Urinary bladder (tissue), 3 donors: ENCODE measurements at regions not wholly inside any gene's neighbourhood (a gene's known extent, or its start where the extent isn't known, plus 50 kb on each side); places are given as distances from the start of the nearest gene placed in this dataset.
"Not testable (repeated sequence)": the region's sequence is repeated elsewhere in the genome, so short reads cannot be mapped to it uniquely, and the experiment has no call there.

Source experiments
- DNase-seq: peaks from one replicate; pipeline ENCODE4 v3.0.0-alpha.2; 2015; ENCODE audit errors: extremely low spot score
- H3K27ac ChIP-seq: one replicate; pipeline ENCODE4 v1.5.1; 2013; ENCODE audit warnings: low read depth, mild to moderate bottlenecking, moderate library complexity
- H3K36me3 ChIP-seq: one replicate; pipeline ENCODE4 v1.6.1; 2013; ENCODE audit warnings: mild to moderate bottlenecking, moderate library complexity; ENCODE audit not compliant: insufficient read depth
- H3K4me1 ChIP-seq: one replicate; pipeline ENCODE4 v1.6.1; 2013; ENCODE audit warnings: mild to moderate bottlenecking, moderate library complexity; ENCODE audit not compliant: insufficient read depth
- H3K4me3 ChIP-seq: one replicate; pipeline ENCODE4 v1.5.1; 2013; ENCODE audit warnings: low read depth, low read length
- WGBS: extraction: QIAGEN DNeasy Blood & Tissue Kit; methylation state at CpG from one replicate; pipeline ENCODE4 v1.1.7; 2013; 5-methylcytosine and 5-hydroxymethylcytosine counted together
- donor health status: healthy with polysubstance abuse.
- donor health status: healthy.

DNA sequence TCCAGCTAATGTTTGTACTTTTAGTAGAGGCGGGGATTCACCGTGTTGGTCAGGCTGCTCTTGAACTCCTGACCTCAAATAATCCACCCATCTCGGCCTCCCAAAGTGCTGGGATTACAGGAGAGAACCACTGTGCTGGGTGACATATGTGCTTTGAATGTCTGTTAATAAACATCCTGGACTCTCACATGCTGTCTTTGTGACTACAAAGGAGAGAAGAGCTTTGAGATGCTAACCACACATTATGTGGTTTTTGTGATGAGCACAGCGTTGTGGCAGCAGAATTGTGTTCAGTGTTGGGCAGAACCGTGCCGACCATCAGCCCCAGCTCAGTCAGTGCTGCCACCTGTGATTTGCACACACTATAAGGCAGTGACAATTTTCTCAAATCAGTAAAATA is 500.1 kb upstream of the KLF6 start:
- no peak overlapping the region for H3K4me3 ChIP-seq
- H3K27ac ChIP-seq, result no peak overlapping the region
- no peaks in the 10 kb centered on the region for H3K4me1 ChIP-seq
- no peak for DNase-seq
- no peaks in the 10 kb centered on the region for H3K36me3 ChIP-seq
- WGBS, result 79% methylated on average over 6 of the region's 6 CpGs

DNA sequence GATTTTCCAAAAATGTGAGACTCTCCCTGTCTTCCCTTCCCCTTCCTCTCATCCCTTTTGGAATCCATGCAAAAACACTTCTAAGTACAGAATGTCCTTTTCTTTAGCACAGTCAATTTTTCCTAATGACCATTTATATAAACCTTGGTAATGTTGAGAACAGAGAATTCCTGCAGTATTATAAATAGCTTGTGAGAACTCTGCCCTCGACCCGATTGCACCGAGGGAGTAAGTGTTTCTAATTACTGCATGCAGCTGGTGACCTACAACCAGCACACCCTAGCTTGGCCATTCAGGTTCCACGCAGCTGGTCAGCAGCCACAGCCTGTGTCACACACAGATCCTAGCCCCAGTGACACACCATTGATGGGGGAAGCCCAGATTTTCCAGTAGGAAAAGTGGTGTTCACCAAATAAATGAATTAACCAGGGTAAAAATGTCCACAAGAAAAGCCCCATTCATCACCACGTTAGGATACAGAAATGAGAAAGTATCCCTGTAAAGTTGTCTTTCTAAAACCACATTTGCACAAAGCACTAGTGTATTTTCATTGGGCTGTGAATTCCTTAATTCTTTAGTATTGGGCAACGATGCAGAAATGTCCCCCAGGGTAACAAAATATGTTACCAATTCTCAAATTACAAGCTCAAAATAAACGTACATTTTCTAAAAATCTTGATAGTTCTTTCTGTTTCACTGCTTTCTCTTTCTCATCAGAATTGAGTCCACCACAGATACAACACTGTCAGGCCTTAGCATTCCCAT is 499.0 kb upstream of the KLF6 start:
- DNase-seq, result peak; percentile 56
- Histone ChIP-seq H3K36me3 (no peaks in the 10 kb centered on the region), H3K27ac (no peak overlapping the region), H3K4me3 (no peak overlapping the region), H3K4me1 (no peaks in the 10 kb centered on the region)
- 40% methylated on average over 7 of the region's 7 CpGs for WGBS

DNA sequence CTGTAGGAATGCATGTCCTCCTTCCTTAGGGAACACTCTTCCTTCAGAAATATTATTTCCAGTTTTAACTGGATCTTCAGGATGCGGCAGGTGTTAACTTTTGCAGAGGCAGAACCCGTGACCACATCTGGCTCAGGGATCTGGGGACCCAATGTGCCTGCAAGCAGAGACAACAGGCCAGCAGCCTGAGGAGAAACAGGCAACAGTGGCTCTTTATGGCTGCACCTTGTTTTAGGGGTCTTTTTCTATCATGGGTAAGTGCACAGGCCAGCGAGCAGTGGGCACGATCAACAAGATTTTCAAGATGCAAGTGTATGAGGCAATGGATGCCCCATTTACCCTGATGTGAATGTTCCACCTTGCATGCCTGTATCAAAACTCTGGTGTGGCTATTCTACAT is 497.5 kb upstream of the KLF6 start:
- H3K27ac ChIP-seq, result no peak overlapping the region
- no peaks in the 10 kb centered on the region for H3K36me3 ChIP-seq
- no peak overlapping the region for H3K4me3 ChIP-seq
- no peak for DNase-seq
- 97% methylated on average over 4 of the region's 4 CpGs for WGBS
- no peaks in the 10 kb centered on the region for H3K4me1 ChIP-seq

DNA sequence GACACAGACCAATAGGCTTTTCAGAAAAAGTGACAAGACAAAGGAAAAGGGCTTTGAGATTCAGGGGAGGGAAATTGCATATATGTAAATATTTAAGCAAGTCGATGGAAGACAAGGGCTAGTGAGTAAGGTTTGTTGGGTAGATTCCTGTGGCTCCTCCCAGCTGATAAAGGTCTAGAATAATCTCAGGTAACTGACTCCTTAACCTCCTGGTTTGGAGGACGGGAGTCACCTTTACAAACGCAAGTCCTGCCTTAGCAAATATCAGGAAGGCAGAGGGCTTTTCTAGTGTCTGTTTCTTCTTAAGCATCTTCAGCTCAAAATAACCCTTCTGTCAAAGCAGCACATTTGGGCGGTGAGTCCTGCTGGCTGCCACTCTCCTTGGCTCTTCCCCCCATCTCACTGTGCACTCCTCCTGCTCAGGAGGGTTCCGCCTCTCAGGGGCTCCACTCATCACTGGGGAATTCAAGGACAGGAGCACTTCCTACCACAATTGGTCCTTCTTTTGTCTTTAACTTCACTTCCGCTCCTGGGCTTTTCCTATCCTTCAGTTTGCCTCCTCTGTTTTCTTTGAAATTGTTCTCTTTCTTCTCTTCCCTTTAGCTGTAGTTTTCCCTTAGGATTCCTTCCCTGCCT is 496.3 kb upstream of the KLF6 start:
- no peak for DNase-seq
- H3K27ac ChIP-seq, result no peak overlapping the region
- H3K4me1 ChIP-seq, result no peaks in the 10 kb centered on the region
- 88% methylated on average over 6 of the region's 6 CpGs for WGBS
- H3K36me3 ChIP-seq, result no peaks in the 10 kb centered on the region
- H3K4me3 ChIP-seq, result no peak overlapping the region

DNA sequence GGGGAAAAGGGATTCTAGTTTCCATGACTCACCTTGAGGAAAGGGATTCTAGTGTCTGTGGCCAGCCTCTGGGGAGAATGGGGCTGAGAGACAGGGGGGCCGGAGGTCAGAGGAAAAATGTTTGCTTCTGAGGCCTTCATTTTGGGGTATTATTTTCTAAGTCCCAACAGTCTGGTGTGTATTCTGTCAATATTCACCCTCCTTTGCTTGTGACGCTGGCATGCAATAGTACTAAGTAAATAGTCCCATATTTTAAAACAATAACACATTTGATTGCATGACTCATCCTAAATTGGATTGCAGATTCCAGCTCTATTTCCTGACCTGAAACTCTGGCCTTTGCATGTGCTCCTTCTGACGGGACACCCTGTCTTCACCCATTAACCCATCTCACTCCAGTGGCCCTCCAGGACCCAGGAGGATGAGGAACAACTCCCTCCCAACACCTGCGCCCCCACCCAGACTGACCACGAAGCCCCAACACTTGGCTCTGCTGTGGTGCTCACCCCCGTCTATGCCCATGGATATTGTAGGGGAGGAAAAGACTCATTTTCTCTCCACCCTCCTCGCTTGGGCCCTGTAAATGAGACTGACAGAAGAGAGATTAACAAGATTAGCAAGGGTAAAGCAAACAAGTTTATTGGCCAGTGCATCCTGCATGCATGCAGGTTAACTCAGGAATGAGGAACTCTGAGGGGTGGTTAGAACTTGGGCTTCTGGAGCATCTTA is 495.6 kb upstream of the KLF6 start:
- no peaks in the 10 kb centered on the region for H3K36me3 ChIP-seq
- no peak overlapping the region for H3K4me3 ChIP-seq
- no peaks in the 10 kb centered on the region for H3K4me1 ChIP-seq
- DNase-seq, result no peak
- H3K27ac ChIP-seq, result no peak overlapping the region
- WGBS, result 77% methylated on average over 7 of the region's 7 CpGs

DNA sequence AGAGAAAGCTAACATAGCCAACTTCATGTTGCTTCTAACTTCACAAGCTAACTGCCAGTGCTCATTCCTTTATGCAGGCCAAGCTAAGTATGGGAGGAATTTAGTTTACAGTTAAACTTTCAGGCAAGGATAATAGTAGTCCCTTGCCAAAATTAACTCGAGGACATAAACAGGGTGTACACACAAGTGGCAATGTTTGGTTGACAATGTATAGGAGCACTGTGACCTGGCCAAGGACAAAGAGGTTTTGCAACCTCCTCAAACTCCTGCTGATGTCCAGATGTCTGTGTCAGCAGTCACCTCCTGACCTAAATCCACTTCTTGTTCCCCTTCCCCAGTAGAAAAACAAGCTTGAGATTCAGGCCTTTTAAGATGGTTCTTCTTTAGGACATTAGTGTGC is 494.6 kb upstream of the KLF6 start:
- Histone ChIP-seq H3K36me3 (no peaks in the 10 kb centered on the region), H3K4me3 (no peak overlapping the region), H3K27ac (no peak overlapping the region), H3K4me1 (no peaks in the 10 kb centered on the region)
- DNase-seq, result no peak
- WGBS, result 12% methylated on average over 1 of the region's 1 CpG

DNA sequence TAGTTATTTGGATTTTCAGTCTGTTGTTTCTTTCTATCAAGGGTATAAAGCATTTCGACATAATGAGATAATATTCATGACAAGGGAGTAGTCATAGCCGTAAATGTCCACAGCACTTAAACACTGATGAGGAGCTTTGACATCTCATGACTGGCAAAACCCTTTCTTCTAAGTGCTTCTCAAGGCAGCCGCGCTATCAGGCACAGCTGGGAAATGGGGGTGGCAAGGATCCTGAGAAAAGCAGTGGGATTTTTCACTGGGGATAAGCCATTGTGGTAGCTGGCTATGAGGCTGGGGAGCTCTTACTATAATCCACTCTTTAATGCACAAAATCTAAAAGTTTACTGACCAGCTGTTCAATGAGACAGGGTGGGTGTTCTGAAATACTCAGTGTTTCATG is 493.2 kb upstream of the KLF6 start:
- WGBS, result 69% methylated on average over 4 of the region's 4 CpGs
- H3K27ac ChIP-seq, result no peak overlapping the region
- no peaks in the 10 kb centered on the region for H3K36me3 ChIP-seq
- DNase-seq, result no peak
- no peaks in the 10 kb centered on the region for H3K4me1 ChIP-seq
- H3K4me3 ChIP-seq, result no peak overlapping the region

DNA sequence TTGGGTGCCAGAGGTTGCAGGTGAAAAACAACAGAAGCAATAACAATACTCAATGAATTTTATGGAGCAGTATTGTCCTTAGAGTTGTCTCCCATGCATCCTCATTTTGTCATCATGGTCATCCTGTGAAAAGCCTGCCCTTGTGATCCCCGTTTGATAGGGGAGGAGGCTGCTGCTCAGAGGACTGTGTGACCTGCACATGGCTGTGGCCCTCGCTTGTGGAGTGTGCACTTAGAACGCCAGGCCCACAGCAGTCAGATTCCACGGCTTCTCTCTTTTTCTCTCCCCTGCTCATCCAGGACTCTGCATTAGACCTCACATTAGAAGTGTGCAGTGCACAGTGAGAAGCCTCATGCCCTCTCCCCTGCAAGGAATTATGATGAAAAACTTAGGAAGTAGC is 491.1 kb upstream of the KLF6 start:
- no peaks in the 10 kb centered on the region for H3K4me1 ChIP-seq
- 98% methylated on average over 4 of the region's 4 CpGs for WGBS
- H3K4me3 ChIP-seq, result no peak overlapping the region
- no peak overlapping the region for H3K27ac ChIP-seq
- H3K36me3 ChIP-seq, result no peaks in the 10 kb centered on the region
- DNase-seq, result no peak

DNA sequence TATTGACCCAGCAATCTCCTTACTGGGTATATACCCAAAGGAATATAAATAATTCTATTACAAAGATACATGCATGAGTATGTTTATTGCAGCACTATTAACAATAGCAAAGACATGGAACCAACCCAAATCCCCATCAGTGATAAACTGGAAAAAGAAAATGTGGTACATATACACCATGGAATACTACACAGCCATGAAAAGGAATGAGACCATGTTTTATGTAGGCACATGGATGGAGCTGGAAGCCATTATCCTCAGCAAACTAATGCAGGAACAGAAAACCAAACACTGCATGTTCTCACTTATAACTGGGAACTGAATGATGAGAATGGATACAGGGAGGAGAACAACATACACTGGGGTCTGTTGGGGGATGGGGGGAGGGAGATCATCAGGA is 489.7 kb upstream of the KLF6 start:
- H3K36me3 ChIP-seq, H3K4me3 ChIP-seq, H3K27ac ChIP-seq, H3K4me1 ChIP-seq, DNase-seq: not testable (repeated sequence)

DNA sequence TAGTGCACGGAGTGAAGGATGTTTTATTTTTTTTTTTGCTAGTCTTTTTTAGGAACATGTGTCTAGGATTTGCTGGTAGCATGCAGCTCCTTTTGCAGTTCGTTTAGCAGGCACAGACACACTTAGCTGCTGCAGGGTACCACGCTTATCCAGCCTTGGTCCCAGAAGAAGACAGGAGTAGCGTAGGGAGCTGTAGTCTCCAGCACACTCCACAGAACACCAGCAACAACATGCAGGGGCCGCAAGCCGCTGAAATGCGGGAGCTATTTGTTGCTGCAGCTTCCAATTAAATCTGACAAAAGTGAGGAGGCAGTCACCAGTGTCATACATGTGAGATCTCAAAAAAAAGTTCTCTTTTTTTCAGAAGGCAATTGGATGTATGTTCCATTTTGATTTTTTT is 486.2 kb upstream of the KLF6 start:
- 77% methylated on average over 7 of the region's 7 CpGs for WGBS
- no peak overlapping the region for H3K27ac ChIP-seq
- H3K4me3 ChIP-seq, result no peak overlapping the region
- H3K36me3 ChIP-seq, result no peaks in the 10 kb centered on the region
- no peak for DNase-seq
- no peaks in the 10 kb centered on the region for H3K4me1 ChIP-seq

DNA sequence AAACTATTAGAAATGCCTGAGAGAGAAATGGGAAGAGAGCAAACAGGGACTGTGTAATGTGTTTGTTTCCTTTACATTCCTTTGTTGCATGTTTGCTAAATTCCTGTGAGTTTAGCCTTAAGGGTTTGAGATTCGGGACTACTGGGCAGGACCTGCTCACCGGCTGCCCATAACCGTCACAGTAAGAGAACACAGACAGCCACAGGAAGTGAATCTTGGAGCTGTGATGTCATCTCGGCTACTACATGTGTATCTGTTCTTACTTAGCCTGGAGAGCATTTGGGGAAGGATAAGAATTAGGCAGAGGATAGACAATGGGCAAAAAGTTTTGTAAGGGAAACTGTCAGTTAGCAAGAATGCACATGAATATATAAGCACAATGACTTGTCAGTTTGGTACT is 485.1 kb upstream of the KLF6 start:
- Histone ChIP-seq H3K4me3 (no peak overlapping the region), H3K36me3 (no peaks in the 10 kb centered on the region), H3K4me1 (no peaks in the 10 kb centered on the region), H3K27ac (no peak overlapping the region)
- no peak for DNase-seq
- WGBS, result 34% methylated on average over 4 of the region's 4 CpGs

DNA sequence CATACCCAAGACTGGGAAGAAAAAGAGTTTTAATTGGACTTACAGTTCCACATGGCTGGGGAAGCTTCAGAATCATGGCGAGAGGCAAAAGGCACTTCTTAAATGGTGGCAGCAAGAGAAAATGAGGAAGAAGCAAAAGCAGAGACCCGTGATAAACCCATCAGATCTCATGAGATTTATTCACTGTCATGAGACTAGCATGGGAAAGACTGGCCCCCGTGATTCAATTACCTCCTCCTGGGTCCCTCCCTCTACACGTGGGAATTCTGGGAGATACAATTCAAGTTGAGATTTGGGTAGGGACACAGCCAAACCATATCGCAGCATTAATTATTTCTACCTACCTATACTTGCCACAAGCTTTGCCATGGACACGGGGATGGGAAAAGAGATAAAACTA is 483.5 kb upstream of the KLF6 start:
- not testable (repeated sequence) for H3K36me3 ChIP-seq, H3K27ac ChIP-seq, DNase-seq, H3K4me3 ChIP-seq, H3K4me1 ChIP-seq
- WGBS, result 93% methylated on average over 6 of the region's 6 CpGs

DNA sequence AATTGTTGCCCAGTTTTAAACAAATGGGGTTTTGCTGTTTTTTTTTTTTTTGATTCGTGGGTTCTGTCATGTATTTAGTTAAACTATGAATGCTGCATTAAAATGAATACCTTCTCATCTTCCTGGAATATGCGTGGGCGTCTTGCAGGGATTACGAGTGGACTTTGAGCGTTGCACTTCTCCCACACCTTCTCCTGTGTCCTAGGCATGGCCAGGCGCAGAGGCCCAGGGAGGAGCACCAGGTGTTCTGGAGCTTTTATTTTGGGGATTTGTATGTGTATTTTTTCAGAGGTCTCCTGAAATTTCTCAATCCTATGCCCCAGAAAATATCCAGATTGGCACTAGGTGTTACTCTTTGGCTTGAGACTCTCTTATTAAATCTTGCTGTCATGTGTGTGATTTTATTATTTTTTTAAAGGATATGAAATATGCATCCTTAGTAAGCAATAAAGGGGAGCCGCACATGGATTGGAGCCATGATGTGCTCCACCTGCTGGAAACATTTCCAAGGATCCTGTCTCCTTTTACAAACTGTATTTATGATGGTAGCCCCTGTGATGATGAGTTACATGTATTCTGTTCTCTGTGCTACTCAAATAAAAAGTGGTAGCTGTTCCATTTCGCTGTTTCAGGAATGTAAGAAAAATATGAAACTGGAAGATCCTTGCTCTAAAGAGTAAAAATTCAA is 482.2 kb upstream of the KLF6 start:
- H3K4me3 ChIP-seq, result no peak overlapping the region
- H3K4me1 ChIP-seq, result peaks cover 4% of the 10 kb centered on the region
- no peak for DNase-seq
- no peak overlapping the region for H3K27ac ChIP-seq
- no peaks in the 10 kb centered on the region for H3K36me3 ChIP-seq
- 64% methylated on average over 8 of the region's 8 CpGs for WGBS
